ENCODE measurements at regions not wholly inside any gene's neighbourhood (a gene's known extent, or its start where the extent isn't known, plus 50 kb on each side); places are given as distances from the start of the nearest gene placed in this dataset.

DNA sequence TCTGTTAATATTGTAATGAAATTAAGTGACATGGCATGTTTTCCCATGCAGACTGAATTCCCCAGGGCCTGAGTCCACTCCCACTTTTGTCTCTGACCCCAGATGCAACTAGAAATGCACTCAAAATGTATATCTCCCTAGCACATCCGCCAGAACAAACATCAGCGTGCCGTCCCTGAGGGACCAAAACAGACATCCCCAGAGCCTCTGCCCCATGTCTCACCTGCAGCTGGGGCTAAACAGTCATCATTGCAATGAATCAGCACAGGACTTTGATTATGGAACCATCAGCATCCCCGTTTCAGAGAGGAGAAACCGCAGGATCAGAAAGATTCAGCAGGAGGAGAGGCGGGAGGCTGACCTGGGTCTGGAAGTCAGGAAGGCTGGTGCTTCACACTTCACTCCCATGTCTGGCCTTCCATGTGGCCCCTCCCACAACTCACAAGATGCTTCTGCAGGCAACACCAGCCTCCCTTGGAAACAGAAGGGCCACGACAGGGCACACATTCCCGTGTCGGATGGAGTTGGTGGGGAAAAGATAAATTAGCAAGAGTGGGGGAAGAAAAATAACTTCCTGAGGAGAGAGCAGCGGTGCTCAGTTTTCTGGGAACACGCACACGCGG lies 130.6 kb upstream of the VSTM2B start:
- TF ChIP-seq, protein P1, sequence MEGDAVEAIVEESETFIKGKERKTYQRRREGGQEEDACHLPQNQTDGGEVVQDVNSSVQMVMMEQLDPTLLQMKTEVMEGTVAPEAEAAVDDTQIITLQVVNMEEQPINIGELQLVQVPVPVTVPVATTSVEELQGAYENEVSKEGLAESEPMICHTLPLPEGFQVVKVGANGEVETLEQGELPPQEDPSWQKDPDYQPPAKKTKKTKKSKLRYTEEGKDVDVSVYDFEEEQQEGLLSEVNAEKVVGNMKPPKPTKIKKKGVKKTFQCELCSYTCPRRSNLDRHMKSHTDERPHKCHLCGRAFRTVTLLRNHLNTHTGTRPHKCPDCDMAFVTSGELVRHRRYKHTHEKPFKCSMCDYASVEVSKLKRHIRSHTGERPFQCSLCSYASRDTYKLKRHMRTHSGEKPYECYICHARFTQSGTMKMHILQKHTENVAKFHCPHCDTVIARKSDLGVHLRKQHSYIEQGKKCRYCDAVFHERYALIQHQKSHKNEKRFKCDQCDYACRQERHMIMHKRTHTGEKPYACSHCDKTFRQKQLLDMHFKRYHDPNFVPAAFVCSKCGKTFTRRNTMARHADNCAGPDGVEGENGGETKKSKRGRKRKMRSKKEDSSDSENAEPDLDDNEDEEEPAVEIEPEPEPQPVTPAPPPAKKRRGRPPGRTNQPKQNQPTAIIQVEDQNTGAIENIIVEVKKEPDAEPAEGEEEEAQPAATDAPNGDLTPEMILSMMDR (IDR thresholded peaks at IDR 0.05 in 4 of 5, conservative IDR thresholded peaks at IDR 0.05 in 1 of 5): no peak
- no peak for TF ChIP-seq POLR2A (IDR thresholded peaks at IDR 0.05)

Measured in gastrocnemius medialis (tissue), 4 donors.